ENCODE measurements at regions not wholly inside any gene's neighbourhood (a gene's known extent, or its start where the extent isn't known, plus 50 kb on each side); places are given as distances from the start of the nearest gene placed in this dataset.

GRCh38 chr7:15801041-15801440 lies 114.6 kb upstream of the MEOX2 start:
- Mint-ChIP-seq H3K4me3 (no peak overlapping the region), H3K4me1 (peaks cover 14% of the 10 kb centered on the region), H3K9me3 (no peaks in the 10 kb centered on the region), H3K36me3 (ENCODE audit: low read depth) (no peaks in the 10 kb centered on the region), H3K27ac (no peak overlapping the region), H3K27me3 (ENCODE audit: low read depth, poor library complexity) (peaks cover 4% of the 10 kb centered on the region)
- TF ChIP-seq CTCF (IDR thresholded peaks at IDR 0.05), result no peak
- DNase-seq, result no peak

DNA sequence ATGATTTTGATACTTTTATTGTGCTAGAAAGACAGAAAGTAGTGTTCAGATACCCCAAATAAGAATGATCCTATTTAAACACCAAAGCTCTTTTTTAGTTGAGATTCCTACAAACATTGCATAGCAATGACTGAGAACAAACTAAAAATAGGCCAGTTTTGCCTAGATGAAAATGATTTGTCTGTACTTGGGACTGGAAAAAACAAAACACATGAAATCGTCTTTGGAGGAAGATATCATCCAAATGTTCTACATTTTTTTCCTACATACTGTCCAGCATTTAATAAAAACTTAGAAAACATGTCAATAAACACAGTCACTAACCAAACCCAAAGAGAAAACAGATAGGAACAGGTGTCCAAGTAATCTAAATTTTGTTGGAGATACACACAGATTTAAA lies 111.6 kb upstream of the MEOX2 start:
- H3K36me3 Mint-ChIP-seq (ENCODE audit: low read depth), result no peaks in the 10 kb centered on the region
- DNase-seq, result no peak
- H3K27ac Mint-ChIP-seq, result no peak overlapping the region
- no peak for TF ChIP-seq CTCF (IDR thresholded peaks at IDR 0.05)
- no peak overlapping the region for H3K4me3 Mint-ChIP-seq
- H3K4me1 Mint-ChIP-seq, result peaks cover 9% of the 10 kb centered on the region
- peaks cover 7% of the 10 kb centered on the region for H3K27me3 Mint-ChIP-seq (ENCODE audit: low read depth, poor library complexity)
- no peaks in the 10 kb centered on the region for H3K9me3 Mint-ChIP-seq

GRCh38 chr7:15795393-15795792 lies 108.9 kb upstream of the MEOX2 start:
- Mint-ChIP-seq H3K4me3 (no peak overlapping the region), H3K36me3 (ENCODE audit: low read depth) (no peaks in the 10 kb centered on the region), H3K27ac (no peak overlapping the region), H3K27me3 (ENCODE audit: low read depth, poor library complexity) (peaks cover 7% of the 10 kb centered on the region), H3K4me1 (no peaks in the 10 kb centered on the region), H3K9me3 (no peaks in the 10 kb centered on the region)
- no peak for TF ChIP-seq CTCF (IDR thresholded peaks at IDR 0.05)
- no peak for DNase-seq

DNA sequence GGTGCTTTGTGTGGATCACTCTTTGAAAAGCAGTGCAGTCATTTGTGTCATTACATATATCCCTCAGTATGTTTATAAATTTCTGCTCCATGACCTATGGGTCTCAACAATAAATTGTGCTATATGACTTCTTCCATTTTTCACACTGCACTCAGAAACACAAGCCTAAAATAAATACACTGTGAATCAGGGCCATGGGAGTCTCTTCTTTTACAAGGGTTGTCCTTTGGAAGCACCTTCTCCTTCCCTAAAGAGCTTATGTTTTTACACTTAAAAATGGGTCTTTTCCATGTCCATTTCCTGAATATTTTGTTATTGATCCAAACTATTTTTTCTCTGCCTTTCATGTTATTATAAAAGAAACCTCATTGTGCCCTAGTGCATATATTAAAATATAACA lies 108.3 kb upstream of the MEOX2 start:
- TF ChIP-seq CTCF (IDR thresholded peaks at IDR 0.05), result no peak
- DNase-seq, result no peak
- H3K9me3 Mint-ChIP-seq, result no peaks in the 10 kb centered on the region
- H3K27me3 Mint-ChIP-seq (ENCODE audit: low read depth, poor library complexity), result peaks cover 7% of the 10 kb centered on the region
- H3K27ac Mint-ChIP-seq, result no peak overlapping the region
- H3K36me3 Mint-ChIP-seq (ENCODE audit: low read depth), result no peaks in the 10 kb centered on the region
- no peak overlapping the region for H3K4me3 Mint-ChIP-seq
- H3K4me1 Mint-ChIP-seq, result no peaks in the 10 kb centered on the region

DNA sequence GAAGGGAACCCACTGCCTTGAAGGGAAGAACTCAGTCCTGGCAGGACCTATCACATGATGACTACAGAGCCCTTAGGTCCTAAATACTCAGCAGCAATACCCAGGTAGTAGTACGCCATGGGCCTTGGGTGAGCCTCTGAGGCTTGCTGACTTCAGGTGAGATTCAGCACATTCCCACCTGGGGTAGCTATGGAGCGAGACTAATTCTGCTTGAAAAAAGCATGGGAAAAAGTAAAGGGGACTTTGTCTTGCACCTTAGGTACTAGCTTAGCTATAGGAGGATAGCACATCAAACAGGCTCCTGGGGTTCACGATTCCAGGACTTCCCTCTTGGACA lies 98.2 kb upstream of the MEOX2 start:
- peak overlapping the region; percentile 43 for H3K27ac Mint-ChIP-seq
- H3K9me3 Mint-ChIP-seq, result no peaks in the 10 kb centered on the region
- no peaks in the 10 kb centered on the region for H3K36me3 Mint-ChIP-seq (ENCODE audit: low read depth)
- DNase-seq, result no peak
- TF ChIP-seq CTCF (IDR thresholded peaks at IDR 0.05), result no peak
- no peak overlapping the region for H3K4me3 Mint-ChIP-seq
- H3K27me3 Mint-ChIP-seq (ENCODE audit: low read depth, poor library complexity), result peaks cover 2% of the 10 kb centered on the region
- H3K4me1 Mint-ChIP-seq, result peaks cover 31% of the 10 kb centered on the region

GRCh38 chr7:15783987-15784693 lies 97.7 kb upstream of the MEOX2 start:
- peak; percentile 8 for DNase-seq
- peak overlapping the region; percentile 91 for H3K27ac Mint-ChIP-seq
- no peak for TF ChIP-seq CTCF (IDR thresholded peaks at IDR 0.05)
- H3K4me3 Mint-ChIP-seq, result no peak overlapping the region
- peaks cover 31% of the 10 kb centered on the region for H3K4me1 Mint-ChIP-seq
- H3K9me3 Mint-ChIP-seq, result no peaks in the 10 kb centered on the region
- peaks cover 2% of the 10 kb centered on the region for H3K27me3 Mint-ChIP-seq (ENCODE audit: low read depth, poor library complexity)
- no peaks in the 10 kb centered on the region for H3K36me3 Mint-ChIP-seq (ENCODE audit: low read depth)
